Panc1 (cell line): ENCODE measurements at regions not wholly inside any gene's neighbourhood (a gene's known extent, or its start where the extent isn't known, plus 50 kb on each side); places are given as distances from the start of the nearest gene placed in this dataset.

ENCODE experiments used
- POLR2AphosphoS5 ChIP-seq: IDR thresholded peaks from 2 replicates; pipeline ENCODE4 v1.6.1; 2012; ENCODE audit warnings: mild to moderate bottlenecking, low read depth, low read length, moderate library complexity
- SIN3A ChIP-seq: IDR thresholded peaks from 2 replicates; pipeline ENCODE4 v1.6.1; 2012; ENCODE audit warnings: low read depth, mild to moderate bottlenecking, low read length, moderate library complexity, borderline replicate concordance; ENCODE audit not compliant: insufficient read depth
- TCF7L2 ChIP-seq: IDR thresholded peaks from 2 replicates; pipeline ENCODE4 v1.6.1; 2011; ENCODE audit warnings: mild to moderate bottlenecking, low read depth, low read length, inconsistent platforms
- TF ChIP-seq, protein P1 (sequence below): fragments of 450-650 bp; IDR thresholded peaks from 2 replicates; pipeline ENCODE4 v1.5.1; 2017; ENCODE audit warnings: mild to moderate bottlenecking
- TF ChIP-seq, protein P2 (sequence below), 2 experiments: IDR thresholded peaks; 2 replicates each; pipeline ENCODE4 v1.6.1; 2011 to 2012; ENCODE audit warnings: low read depth in 2 of 2, control low read depth in 1 of 2, low read length in 1 of 2, mild to moderate bottlenecking in 1 of 2, moderate library complexity in 1 of 2; ENCODE audit not compliant: insufficient read depth in 1 of 2

DNA sequence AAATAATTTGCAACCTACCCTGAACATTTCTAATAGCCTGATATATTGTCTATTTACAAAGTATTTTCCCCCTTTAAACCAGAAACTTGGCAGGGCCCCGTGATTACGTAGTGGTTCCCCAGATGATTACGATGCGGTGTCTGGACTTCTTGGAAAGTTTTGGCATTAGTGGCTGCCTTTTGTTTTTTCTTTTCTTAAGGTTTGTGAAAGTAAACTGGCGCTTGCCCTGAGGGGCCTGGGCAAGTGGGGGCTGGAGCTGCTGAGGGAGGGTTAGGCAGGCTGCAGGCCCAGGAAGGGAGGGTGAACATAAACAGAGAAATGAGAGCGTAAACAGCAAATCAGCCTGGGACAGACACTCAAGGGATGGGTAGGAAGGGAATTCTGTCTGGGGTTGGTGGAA, 123.6 kb upstream of the MSX1 start:
- no peak for TF ChIP-seq SIN3A
- no peak for TF ChIP-seq POLR2AphosphoS5
- TF ChIP-seq, protein P1, sequence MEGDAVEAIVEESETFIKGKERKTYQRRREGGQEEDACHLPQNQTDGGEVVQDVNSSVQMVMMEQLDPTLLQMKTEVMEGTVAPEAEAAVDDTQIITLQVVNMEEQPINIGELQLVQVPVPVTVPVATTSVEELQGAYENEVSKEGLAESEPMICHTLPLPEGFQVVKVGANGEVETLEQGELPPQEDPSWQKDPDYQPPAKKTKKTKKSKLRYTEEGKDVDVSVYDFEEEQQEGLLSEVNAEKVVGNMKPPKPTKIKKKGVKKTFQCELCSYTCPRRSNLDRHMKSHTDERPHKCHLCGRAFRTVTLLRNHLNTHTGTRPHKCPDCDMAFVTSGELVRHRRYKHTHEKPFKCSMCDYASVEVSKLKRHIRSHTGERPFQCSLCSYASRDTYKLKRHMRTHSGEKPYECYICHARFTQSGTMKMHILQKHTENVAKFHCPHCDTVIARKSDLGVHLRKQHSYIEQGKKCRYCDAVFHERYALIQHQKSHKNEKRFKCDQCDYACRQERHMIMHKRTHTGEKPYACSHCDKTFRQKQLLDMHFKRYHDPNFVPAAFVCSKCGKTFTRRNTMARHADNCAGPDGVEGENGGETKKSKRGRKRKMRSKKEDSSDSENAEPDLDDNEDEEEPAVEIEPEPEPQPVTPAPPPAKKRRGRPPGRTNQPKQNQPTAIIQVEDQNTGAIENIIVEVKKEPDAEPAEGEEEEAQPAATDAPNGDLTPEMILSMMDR: no peak
- no peak for TF ChIP-seq TCF7L2
- TF ChIP-seq, protein P2, sequence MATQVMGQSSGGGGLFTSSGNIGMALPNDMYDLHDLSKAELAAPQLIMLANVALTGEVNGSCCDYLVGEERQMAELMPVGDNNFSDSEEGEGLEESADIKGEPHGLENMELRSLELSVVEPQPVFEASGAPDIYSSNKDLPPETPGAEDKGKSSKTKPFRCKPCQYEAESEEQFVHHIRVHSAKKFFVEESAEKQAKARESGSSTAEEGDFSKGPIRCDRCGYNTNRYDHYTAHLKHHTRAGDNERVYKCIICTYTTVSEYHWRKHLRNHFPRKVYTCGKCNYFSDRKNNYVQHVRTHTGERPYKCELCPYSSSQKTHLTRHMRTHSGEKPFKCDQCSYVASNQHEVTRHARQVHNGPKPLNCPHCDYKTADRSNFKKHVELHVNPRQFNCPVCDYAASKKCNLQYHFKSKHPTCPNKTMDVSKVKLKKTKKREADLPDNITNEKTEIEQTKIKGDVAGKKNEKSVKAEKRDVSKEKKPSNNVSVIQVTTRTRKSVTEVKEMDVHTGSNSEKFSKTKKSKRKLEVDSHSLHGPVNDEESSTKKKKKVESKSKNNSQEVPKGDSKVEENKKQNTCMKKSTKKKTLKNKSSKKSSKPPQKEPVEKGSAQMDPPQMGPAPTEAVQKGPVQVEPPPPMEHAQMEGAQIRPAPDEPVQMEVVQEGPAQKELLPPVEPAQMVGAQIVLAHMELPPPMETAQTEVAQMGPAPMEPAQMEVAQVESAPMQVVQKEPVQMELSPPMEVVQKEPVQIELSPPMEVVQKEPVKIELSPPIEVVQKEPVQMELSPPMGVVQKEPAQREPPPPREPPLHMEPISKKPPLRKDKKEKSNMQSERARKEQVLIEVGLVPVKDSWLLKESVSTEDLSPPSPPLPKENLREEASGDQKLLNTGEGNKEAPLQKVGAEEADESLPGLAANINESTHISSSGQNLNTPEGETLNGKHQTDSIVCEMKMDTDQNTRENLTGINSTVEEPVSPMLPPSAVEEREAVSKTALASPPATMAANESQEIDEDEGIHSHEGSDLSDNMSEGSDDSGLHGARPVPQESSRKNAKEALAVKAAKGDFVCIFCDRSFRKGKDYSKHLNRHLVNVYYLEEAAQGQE (IDR thresholded peaks at IDR 0.05; ENCODE audit: insufficient read depth in 1 of 2, low read depth in 2 of 2, low read length in 1 of 2): no peak
